Hindlimb muscle (tissue), 1 donor: ENCODE measurements at regions not wholly inside any gene's neighbourhood (a gene's known extent, or its start where the extent isn't known, plus 50 kb on each side); places are given as distances from the start of the nearest gene placed in this dataset.

ENCODE experiments used
- DNase-seq: peaks from one replicate; pipeline ENCODE4 v3.0.0-alpha.2; 2013

- peak; percentile 47 for DNase-seq
Measured at GRCh38 chr6:23245572-23245971, 676.2 kb downstream of the HDGFL1 start.

DNA sequence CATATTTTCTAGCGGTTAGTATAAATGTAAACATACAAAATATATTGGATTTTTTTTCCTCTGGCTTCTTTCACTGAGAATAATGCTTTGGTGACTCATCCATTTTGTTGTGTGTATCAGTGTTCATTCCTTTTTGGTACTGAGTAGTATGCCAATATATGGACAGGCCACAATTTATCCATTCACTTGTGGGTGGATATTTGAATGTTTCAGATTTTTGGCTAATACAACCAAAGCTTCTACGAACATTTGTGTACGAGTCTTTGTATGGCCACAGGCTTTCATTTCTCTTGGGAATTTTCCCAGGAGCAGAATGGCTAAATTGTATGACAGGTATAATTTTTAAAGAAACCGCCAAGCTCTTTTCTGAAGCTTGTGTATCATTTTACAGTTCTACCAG, 677.5 kb downstream of the HDGFL1 start:
- DNase-seq = no peak

DNA sequence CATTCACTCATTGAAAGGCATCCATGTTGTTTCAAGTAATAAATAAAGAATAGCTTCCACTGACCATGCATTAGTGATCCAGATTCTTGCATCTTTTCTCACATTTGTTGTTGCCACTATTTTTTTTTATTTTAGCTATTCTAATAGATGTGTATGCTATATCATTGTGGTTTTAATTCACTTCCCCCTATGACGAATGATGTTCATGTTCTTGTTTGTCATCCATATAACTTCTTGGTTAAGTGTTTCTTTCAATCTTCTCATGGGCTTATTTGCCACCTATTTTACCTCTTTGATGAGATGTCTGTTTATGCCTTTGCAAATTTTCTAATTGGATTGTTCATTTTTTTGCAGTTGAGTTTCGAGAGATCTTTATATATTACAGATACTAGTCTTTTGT, 681.2 kb downstream of the HDGFL1 start:
- no peak for DNase-seq

- DNase-seq = no peak
Measured at GRCh38 chr6:23262864-23263263, 693.5 kb downstream of the HDGFL1 start.

- DNase-seq = no peak
Measured at GRCh38 chr6:23265270-23265669, 695.9 kb downstream of the HDGFL1 start.

- no peak for DNase-seq
Measured at GRCh38 chr6:23266536-23266935, 697.2 kb downstream of the HDGFL1 start.

GRCh38 chr6:23267651-23268050, 698.3 kb downstream of the HDGFL1 start:
- DNase-seq = no peak

- DNase-seq = no peak
Measured at GRCh38 chr6:23268348-23268747, 699.0 kb downstream of the HDGFL1 start.

DNA sequence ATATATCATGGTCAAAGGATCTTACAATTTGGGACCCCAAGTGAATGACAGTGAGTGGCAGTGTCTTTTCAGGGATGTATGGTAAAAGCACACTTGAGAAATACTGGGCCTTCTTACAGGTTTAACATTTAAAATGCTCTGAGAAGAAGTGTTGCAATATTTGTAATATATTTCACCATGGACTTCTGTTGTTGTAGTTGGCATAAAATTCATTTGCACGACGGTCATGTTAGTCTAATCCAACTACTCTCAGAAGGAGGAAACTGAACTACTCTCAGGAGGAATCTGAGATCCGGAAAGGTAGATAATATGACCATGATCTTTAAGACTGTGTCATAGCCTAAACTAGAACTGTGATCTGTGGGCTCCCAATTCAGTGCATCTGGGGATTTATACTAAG, 700.1 kb downstream of the HDGFL1 start:
- no peak for DNase-seq

- DNase-seq = no peak
Measured at GRCh38 chr6:23272536-23272935, 703.2 kb downstream of the HDGFL1 start.

GRCh38 chr6:23277521-23278179, 708.3 kb downstream of the HDGFL1 start:
- no peak for DNase-seq

- DNase-seq = no peak
Measured at GRCh38 chr6:23278180-23278532, 708.8 kb downstream of the HDGFL1 start.

DNA sequence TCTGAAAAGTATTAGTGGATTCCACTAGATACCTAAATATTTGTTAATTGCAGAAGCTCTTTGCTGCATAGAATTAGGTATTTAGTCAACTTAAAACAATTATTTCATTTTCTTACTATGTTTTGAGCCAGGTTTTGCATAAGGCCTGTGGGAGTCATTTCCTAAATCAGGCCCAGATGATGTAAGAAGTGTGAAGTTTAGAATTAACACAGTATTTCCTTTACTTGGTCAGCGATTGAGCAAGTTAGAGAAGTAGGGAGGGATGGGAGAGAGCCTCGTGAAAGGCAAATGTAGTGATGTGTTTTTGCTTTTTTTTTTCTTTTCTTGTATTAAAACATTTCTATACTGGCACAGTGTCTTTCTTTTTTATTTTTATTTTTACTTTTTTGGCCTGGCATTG, 711.1 kb downstream of the HDGFL1 start:
- DNase-seq = no peak

- DNase-seq = peak; percentile 83
Measured at GRCh38 chr6:23282252-23283021, 713.1 kb downstream of the HDGFL1 start.

GRCh38 chr6:23293653-23294052, 724.3 kb downstream of the HDGFL1 start:
- no peak for DNase-seq

- DNase-seq = no peak
Measured at GRCh38 chr6:23301556-23301955, 732.2 kb downstream of the HDGFL1 start.

- no peak for DNase-seq
Measured at GRCh38 chr6:23302514-23302913, 733.1 kb downstream of the HDGFL1 start.

- no peak for DNase-seq
Measured at GRCh38 chr6:23305325-23305943, 736.1 kb downstream of the HDGFL1 start.

DNA sequence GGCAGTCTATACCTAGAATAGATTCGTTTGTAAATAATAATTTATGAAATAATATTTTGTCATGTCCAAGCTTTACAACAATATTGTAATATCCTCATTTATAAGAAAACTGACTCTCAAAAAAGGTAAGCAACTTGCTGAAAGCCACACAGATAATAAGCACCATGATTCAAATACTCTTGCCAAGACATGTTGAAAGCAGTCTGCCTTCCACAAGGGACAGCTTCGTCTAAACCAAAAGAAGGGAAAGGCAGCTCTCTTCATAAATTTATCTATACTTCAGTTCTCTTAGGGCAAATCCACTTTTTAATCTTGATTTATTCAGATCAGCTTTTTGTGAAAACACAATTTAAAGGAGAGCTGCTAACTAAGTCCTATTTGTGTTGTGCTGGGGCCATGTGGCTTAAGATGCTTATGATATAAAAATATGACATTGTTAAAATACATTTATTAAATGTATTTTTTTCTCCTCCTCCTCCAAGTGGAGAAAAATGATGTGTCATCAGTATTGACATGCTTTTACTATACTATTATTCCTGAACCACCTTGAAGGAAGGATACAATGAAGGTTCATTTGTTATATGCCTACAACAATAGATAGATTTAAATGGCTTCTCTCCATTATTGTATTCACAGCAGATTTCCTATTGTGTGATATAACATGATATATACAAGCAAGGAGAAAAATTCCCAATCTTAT, 737.0 kb downstream of the HDGFL1 start:
- no peak for DNase-seq

DNA sequence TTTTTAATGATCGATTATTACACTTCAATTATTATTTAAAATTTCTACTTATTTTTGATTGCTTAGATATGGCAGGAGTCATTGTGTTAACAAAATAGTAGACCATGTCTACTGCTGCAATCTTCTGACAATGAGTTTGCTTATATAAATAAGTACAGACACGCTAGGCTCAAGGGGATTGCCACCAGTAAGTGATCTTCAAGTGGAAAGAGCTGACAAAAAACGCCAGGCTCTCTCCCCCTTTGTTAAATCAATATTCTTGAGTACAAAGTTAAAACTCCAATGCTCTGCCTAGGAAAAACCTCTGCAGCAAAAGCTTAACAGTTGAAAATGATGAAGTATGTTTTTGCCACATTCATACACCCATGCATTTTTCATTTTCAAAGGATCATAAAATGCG, 738.1 kb downstream of the HDGFL1 start:
- DNase-seq = no peak

DNA sequence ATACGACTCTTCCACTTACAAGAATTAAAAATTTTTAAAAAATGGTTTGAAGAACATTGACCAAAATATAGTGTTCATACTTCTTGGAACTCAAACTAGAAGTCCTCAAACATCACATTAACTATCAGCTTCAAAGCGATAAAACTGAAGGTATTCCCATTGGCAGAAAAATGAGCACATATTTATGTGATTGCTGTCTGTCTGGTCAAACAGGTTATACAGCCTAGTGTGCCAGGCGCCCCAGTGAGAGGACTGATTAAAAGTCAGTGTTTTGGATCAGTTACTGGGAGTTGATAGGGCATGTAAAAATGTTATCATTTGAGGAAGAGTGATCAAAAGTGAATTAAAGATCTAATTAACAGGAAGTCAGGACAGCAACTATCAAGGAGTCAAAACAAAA, 738.8 kb downstream of the HDGFL1 start:
- DNase-seq = no peak

DNA sequence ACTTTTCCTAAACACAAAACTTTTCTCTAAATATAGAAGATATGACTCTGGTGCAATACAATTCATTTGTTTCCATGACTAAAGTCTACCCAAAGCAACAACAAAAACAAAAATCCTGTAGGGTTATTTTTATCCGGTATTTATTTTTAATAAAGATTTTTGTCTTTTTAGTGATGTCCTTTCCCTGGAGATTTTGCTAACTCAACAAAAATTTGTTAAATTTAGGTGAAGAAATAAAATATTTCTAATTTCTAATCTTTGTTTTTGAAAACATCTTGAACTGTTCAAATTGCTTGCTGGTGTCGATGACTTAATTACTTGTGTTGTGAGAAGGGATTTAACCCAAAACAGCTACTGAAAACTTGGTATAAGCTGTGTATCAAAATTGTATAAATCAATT, 741.8 kb downstream of the HDGFL1 start:
- no peak for DNase-seq

DNA sequence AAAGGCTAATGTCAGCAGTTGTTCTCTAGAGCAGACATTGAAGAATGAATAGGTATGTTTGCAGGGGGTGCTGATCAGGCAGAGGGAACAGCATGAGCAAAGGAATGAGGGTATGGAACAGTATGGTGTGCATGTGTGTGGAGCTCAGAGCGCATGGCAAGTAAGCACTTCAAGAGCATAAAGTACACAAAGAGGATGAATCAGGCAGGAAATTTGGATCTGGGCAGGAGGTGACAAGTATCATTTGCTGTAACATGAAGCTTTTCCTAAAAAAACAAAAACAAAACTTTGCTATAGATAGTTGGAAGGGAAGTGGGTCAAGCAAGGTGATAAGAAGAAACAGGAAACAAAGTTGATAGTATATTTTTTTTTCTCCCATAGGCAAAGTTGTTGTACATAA, 746.8 kb downstream of the HDGFL1 start:
- no peak for DNase-seq
